HG03439 (cell line): ENCODE measurements at regions not wholly inside any gene's neighbourhood (a gene's known extent, or its start where the extent isn't known, plus 50 kb on each side); places are given as distances from the start of the nearest gene placed in this dataset.
A peak's percentile ranks its signal among the peaks of the same experiment; 100 is the strongest.

Experiments
- ATAC-seq: cut with Tn5 transposase; IDR thresholded peaks from one replicate; pipeline ENCODE4 v1.9.1; 2021; ENCODE audit warnings: mild to moderate bottlenecking, moderate library complexity; ENCODE audit not compliant: unreplicated experiment

DNA sequence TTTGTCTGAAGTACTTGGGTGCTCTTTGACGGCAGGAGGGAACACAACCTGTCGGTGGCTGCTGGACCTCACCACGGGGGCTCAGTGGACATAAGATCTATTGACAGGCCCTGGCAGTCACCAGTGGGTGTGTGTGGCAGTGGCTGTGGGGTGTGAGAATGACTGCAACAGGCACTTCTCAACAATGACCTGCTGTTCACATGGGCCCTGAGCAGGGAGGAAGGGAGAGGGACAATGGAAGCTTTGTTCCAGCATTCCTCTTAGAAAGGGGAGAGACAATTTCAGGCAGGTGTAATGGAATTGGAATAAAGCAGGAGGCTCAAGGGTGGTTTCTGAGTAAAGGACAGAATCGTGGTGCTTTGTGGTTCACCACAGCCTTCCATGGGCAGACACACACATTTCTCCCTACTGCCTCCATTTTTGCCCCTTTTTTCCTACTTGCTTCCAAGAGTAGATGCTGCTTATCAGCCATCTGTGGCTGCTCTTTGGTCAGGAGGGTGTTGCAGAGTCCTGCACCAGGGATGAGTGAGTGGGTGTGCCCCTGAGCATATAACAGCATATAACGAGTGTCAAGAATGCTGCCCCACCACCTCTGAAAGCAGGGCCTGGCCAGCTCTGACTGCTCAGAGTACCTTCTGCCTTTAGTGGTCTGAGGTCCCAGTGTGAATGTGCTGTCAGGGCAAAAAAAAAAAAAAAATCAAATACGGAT lies 267.7 kb downstream of the RASSF9 start:
- no peak for ATAC-seq

- no peak for ATAC-seq
Observed at GRCh38 chr12:85569261-85569660, 266.9 kb downstream of the RASSF9 start.

DNA sequence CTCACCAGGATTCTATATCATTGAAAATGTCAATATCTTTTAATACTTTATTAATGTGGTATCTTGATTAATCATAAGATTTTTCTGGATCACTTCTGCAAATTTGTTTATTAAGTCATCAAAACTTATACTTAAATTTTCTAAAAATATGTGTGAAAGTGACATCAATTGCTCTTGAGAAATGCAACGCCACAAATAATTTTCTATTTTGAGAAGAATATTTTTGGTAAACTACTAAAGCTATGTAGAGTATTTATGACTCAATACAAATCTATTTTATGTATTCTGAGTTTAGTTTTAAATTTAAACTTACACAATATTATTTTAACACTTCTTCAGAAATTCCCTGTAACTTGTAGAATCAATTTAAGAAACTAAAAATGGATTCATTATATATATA lies 263.3 kb downstream of the RASSF9 start:
- ATAC-seq = no peak

DNA sequence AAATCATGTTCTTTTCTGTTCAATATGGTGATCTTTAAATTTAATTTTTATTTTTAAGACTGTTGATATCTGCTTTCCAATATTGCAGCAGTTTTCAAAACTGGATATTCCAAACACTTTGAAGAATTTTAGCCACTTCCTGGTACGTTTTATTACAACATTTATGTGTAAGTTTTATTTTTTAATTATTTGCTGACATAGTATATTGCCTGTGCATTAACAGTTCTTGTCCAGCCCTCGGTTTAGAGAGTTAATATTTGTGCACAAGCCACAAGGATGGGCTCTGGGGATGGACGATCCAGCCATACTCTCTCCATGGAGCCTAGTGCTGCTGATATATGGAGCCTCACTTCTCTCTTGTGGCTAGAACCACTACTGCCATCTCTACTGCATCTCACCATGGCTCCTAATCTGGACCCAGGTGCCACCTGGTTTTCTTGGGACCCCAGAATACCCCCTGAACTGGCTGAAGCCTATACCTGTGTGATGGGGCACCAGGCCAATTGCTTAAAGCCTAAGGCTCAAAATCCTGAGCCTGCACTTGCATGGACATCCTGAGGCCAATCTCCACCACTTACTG lies 262.5 kb downstream of the RASSF9 start:
- no peak for ATAC-seq

DNA sequence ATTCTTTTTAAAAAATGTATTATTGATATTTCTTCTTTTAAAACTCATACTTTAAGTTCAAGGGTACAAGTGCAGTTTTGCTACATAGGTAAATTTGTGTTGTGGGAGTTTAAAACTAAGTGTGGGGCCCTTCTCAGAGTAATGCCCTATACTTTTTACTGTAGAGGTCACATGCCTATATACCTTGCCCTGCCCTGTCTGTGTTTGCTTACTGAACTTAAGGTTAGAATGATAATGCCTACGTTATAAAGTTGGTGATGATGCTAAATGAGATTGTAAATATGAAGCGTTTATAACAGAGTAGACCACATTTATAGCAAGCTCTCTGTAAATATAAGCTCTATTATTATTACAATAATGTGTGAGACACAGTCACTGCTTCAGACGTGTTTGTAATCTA lies 261.9 kb downstream of the RASSF9 start:
- no peak for ATAC-seq

DNA sequence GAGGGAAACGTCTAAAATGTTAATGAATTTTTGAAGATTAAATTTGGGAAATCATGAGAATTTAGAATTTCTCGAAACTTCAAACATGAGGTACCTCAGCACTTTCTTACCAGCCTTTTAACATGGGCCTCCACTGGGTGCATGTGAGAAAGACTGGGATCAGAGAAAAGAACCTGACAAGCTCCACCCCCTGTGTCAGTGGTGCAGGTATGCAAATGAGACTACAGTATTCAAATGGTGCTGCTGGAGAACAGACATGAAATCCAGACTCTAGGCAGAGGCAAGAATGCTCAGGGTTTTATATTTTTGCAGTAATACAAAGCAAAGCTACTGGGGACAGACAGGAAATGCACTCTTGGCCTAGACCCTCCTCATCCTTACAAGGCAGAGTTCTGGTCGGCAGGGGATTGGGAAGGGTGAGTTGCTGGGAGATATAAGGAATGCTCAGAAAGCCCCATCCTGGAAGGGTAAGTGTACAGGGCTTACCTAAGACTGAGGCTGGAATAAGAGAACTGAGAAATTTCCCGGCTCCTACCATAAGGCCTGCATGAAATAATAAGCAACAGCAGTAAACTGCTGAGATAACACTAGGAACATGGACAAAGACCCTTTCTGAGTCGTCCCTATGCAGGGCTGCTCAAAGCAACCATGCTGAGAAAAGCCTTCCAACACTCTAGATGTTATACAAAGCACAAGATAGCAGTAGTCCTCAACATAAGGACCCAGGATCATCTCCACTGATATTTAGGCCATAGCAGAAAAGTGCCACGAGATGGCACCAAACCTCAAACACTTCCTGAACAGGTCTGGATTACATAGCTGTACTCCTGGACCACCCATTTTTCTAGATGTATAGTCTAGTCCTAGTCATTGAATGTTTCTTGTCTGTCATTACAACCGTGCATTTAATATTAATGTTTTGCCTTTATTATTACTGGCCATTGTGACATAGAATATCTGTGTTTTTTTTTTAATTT lies 260.8 kb downstream of the RASSF9 start:
- peak; percentile 97 for ATAC-seq

- no peak for ATAC-seq
Observed at GRCh38 chr12:85580562-85581168, 255.5 kb downstream of the RASSF9 start.

- no peak for ATAC-seq
Observed at GRCh38 chr12:85587158-85587557, 249.1 kb downstream of the RASSF9 start.

GRCh38 chr12:85588221-85588620 lies 248.0 kb downstream of the RASSF9 start:
- ATAC-seq = no peak

- ATAC-seq = no peak
Observed at GRCh38 chr12:85600841-85601240, 235.4 kb downstream of the RASSF9 start.

- no peak for ATAC-seq
Observed at GRCh38 chr12:85603556-85603955, 232.7 kb downstream of the RASSF9 start.

- ATAC-seq = no peak
Observed at GRCh38 chr12:85606455-85606854, 229.8 kb downstream of the RASSF9 start.

DNA sequence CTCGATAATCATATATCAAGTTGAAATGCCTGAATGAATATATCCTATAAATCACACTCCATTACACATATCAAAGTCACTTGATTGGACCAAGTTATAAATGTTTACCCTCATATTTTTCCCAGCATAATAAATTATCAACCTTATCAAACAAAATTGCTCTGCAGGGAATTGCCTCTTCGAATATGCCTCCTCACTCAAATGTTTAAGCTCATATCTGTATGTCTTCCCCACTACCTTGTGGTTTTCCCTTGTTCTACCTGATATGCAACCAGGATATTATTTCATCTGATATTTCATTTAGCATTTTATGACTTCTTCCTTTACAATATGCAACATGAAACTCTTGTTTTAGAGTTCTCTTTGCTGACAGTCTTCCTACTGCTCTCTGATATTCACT lies 226.4 kb downstream of the RASSF9 start:
- no peak for ATAC-seq

GRCh38 chr12:85610194-85610593 lies 226.0 kb downstream of the RASSF9 start:
- no peak for ATAC-seq

GRCh38 chr12:85616201-85616600 lies 220.0 kb downstream of the RASSF9 start:
- ATAC-seq = no peak

DNA sequence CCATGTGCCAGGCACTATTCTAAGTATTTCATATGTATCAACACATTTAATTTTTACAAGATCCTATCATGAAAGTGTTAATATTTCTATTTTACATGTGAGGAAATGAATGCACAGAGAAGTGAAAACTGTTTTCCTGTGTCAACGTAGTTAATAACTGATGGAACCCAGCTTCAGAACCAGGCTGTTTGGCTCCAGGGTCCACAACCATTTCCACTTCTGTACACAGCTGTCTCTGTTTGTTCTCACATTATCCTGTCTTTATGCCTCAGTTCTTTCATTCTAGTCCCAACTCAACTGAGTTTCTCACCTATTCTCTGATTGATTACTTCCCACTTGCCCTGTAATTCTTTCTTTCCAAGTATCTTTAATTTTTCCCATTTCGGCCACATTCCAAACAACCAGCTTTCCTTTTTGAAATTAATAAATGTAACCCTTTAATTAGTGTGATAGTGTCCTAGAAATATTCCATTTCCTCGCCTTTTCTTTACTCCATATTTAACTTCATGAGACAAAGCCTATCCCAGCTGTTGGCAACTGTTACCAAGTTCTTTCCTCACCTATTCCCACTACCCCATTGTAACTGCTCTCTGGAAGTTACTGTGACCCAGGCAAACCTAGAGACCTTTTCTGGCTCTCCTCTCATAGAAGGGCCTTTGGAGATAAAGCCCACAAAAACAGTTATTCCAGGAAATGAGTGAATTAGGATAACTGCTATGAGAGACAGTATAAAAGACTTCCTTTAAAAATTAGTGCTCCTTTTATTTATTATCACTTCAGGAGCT lies 218.7 kb downstream of the RASSF9 start:
- no peak for ATAC-seq

DNA sequence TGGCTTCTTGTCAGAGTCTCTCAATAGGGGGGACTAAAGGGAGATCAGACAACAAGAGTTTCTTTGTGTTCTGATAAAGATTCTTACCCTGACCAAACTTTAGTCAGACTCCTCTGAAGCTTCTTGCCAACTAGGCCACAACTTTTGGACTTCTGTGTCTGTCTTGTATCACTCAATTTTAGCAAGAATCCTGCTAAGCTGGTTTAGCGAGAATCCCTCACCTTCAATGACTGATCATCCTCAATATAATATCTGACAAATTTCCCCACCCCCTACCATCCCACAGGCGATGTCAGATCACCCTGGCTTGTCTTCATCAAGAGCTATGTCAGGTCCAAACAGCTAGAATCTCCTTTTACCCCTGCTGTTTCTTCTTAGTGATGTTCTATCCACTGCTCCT lies 215.2 kb downstream of the RASSF9 start:
- ATAC-seq = no peak

- ATAC-seq = no peak
Observed at GRCh38 chr12:85623763-85624162, 212.4 kb downstream of the RASSF9 start.

- ATAC-seq = no peak
Observed at GRCh38 chr12:85625467-85625866, 210.7 kb downstream of the RASSF9 start.

GRCh38 chr12:85626001-85626783 lies 210.0 kb downstream of the RASSF9 start:
- ATAC-seq = no peak
